ENCODE measurements at regions not wholly inside any gene's neighbourhood (a gene's known extent, or its start where the extent isn't known, plus 50 kb on each side); places are given as distances from the start of the nearest gene placed in this dataset.

GRCh38 chr13:34320084-34320483, 502.1 kb downstream of the RFC3 start:
- TF ChIP-seq POLR2A (IDR thresholded peaks at IDR 0.05) (no peak), POLR2AphosphoS5 (IDR thresholded peaks at IDR 0.05; ENCODE audit: insufficient read depth in 1 of 2, low read depth in 1 of 2) (no peak), CTCF (IDR thresholded peaks at IDR 0.05) (no peak)

Measured in vagina (tissue), 2 donors.